PC-9 (cell line): ENCODE measurements at regions not wholly inside any gene's neighbourhood (a gene's known extent, or its start where the extent isn't known, plus 50 kb on each side); places are given as distances from the start of the nearest gene placed in this dataset.

Source experiments
- BruUV-seq: library from RNA; stranded (reverse); fragments of 400-500 nt; replicated peaks from 2 replicates; lab custom pipeline; 2021; lab: Mats Ljungman, UMichigan
- CTCF ChIA-PET: fragments of 300-600 bp; sonication (Branson Sonifier 250); formaldehyde crosslinking; loops from one replicate; lab custom pipeline; 2022; ENCODE audit warnings: antibody characterized with exemption; lab: Charles Lee
- POLR2A ChIA-PET: fragments of 300-600 bp; sonication (Branson Sonifier 250); formaldehyde crosslinking; loops from one replicate; lab custom pipeline; 2022; ENCODE audit warnings: antibody characterized with exemption; ENCODE audit not compliant: unreplicated experiment; lab: Charles Lee
- DNase-seq, 2 experiments: peaks; one replicate each; pipeline versions ENCODE4 v3.0.0 to v3.0.0-alpha.2; 2015 to 2022; ENCODE audit warnings: mixed read lengths in 1 of 2
- H2AFZ ChIP-seq: fragments of 200-600 bp; sonication (generic); 2 replicates; pipeline ENCODE4 v1.8.1; 2017; ENCODE audit warnings: antibody characterized with exemption
- H3F3A ChIP-seq: fragments of 200-600 bp; sonication (generic); 2 replicates; pipeline ENCODE4 v1.8.1; 2017; ENCODE audit warnings: antibody characterized with exemption, mild to moderate bottlenecking, low read depth; ENCODE audit not compliant: insufficient read depth
- H3K27ac ChIP-seq: fragments of 200-600 bp; sonication (generic); 2 replicates; pipeline ENCODE4 v1.6.1; 2016; ENCODE audit warnings: mixed run types
- H3K27me3 ChIP-seq: fragments of 200-600 bp; sonication (generic); 2 replicates; pipeline ENCODE4 v1.6.1; 2016; ENCODE audit warnings: low read depth, mixed run types; ENCODE audit not compliant: insufficient read depth
- H3K36me3 ChIP-seq: fragments of 200-600 bp; sonication (generic); 2 replicates; pipeline ENCODE4 v1.6.1; 2016; ENCODE audit warnings: low read depth, mixed run types
- H3K4me1 ChIP-seq: fragments of 200-600 bp; sonication (generic); replicated peaks from 2 replicates; pipeline ENCODE4 v1.6.1; 2016; ENCODE audit warnings: mixed run types; ENCODE audit not compliant: insufficient read depth
- H3K4me2 ChIP-seq: fragments of 200-600 bp; sonication (generic); 2 replicates; pipeline ENCODE4 v1.6.1; 2017; ENCODE audit warnings: mixed run types
- H3K4me3 ChIP-seq: fragments of 200-600 bp; sonication (generic); 2 replicates; pipeline ENCODE4 v1.6.1; 2016; ENCODE audit warnings: mixed run types
- H3K79me2 ChIP-seq: fragments of 200-600 bp; sonication (generic); 2 replicates; pipeline ENCODE4 v1.6.1; 2017; ENCODE audit warnings: low read depth, mixed run types
- H3K9me2 ChIP-seq: fragments of 200-600 bp; sonication (generic); 2 replicates; pipeline ENCODE4 v1.8.1; 2017; ENCODE audit warnings: mild to moderate bottlenecking; ENCODE audit not compliant: insufficient read depth
- H3K9me3 ChIP-seq: fragments of 200-600 bp; sonication (generic); 2 replicates; pipeline ENCODE4 v1.8.1; 2016; ENCODE audit warnings: low read depth; ENCODE audit not compliant: insufficient read depth
- H4K20me1 ChIP-seq: fragments of 200-600 bp; sonication (generic); 2 replicates; pipeline ENCODE4 v1.8.1; 2017; ENCODE audit not compliant: insufficient read depth
- EZH2 ChIP-seq: fragments of 200-600 bp; sonication (generic); IDR thresholded peaks from 2 replicates; pipeline ENCODE4 v1.8.0; 2017; ENCODE audit warnings: antibody characterized with exemption, low read depth
- intact Hi-C: fragments of 100-400 bp; cut with micrococcal nuclease; formaldehyde crosslinking; loops from one replicate; pipeline ENCODE4 v1.10.0; 2022; ENCODE audit not compliant: unreplicated experiment
- TF ChIP-seq, protein P1 (sequence below): fragments of 200-600 bp; sonication (generic); conservative IDR thresholded peaks from 2 replicates; pipeline ENCODE4 v1.6.1; 2017; ENCODE audit warnings: mixed run types, antibody characterized with exemption, mild to moderate bottlenecking, moderate library complexity

GRCh38 chr17:68784431-68784830, 170.8 kb downstream of the ABCA8 start:
- H3K9me2 ChIP-seq, result no peaks in the 10 kb centered on the region
- H3K9me3 ChIP-seq, result peaks cover 6% of the 10 kb centered on the region; the same call in 1 of the 2 replicates
- no peak overlapping the region for H3K4me3 ChIP-seq
- no peak overlapping the region for H3K4me2 ChIP-seq
- no peak overlapping the region for H3K27ac ChIP-seq
- no peaks in the 10 kb centered on the region for H3F3A ChIP-seq
- no peaks in the 10 kb centered on the region for H3K79me2 ChIP-seq
- intact Hi-C loops, result no loop called here
- no peaks in the 10 kb centered on the region for H4K20me1 ChIP-seq
- no peak overlapping the region for H2AFZ ChIP-seq
- DNase-seq, result no peak
- no peaks in the 10 kb centered on the region for H3K27me3 ChIP-seq
- POLR2A ChIA-PET, result no interaction called here
- H3K4me1 ChIP-seq, result peaks cover 8% of the 10 kb centered on the region
- TF ChIP-seq, protein P1, sequence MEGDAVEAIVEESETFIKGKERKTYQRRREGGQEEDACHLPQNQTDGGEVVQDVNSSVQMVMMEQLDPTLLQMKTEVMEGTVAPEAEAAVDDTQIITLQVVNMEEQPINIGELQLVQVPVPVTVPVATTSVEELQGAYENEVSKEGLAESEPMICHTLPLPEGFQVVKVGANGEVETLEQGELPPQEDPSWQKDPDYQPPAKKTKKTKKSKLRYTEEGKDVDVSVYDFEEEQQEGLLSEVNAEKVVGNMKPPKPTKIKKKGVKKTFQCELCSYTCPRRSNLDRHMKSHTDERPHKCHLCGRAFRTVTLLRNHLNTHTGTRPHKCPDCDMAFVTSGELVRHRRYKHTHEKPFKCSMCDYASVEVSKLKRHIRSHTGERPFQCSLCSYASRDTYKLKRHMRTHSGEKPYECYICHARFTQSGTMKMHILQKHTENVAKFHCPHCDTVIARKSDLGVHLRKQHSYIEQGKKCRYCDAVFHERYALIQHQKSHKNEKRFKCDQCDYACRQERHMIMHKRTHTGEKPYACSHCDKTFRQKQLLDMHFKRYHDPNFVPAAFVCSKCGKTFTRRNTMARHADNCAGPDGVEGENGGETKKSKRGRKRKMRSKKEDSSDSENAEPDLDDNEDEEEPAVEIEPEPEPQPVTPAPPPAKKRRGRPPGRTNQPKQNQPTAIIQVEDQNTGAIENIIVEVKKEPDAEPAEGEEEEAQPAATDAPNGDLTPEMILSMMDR, result no peak
- no peak for TF ChIP-seq EZH2
- no peaks in the 10 kb centered on the region for H3K36me3 ChIP-seq
- BruUV-seq, result no TSS peak
- CTCF ChIA-PET, result no interaction called here

DNA sequence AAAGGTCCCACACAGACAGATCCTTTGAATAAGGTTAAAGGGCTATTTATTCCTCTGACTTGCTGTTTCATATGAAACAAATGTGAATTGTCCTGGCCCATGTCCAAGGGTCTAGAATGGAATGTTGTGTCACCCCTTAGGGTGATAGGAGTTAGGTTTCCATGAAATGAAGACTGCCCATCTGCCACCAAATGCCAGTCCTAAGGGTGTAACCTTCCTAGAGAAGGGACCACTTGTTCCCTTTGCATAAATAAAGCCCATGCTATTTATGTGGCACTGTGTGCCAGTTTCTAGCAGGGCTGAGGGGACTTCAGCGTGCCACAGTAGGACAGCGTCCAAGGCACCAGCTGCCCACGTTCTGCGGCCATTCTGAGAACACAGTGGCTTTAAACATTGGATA, 171.3 kb downstream of the ABCA8 start:
- DNase-seq, result peak in 1 of 2 experiments; percentile 30
- Histone ChIP-seq H3K36me3 (no peaks in the 10 kb centered on the region), H3K4me2 (no peak overlapping the region), H3K4me3 (no peak overlapping the region), H3K79me2 (no peaks in the 10 kb centered on the region), H3K27me3 (no peaks in the 10 kb centered on the region), H4K20me1 (no peaks in the 10 kb centered on the region), H2AFZ (no peak overlapping the region), H3K27ac (no peak overlapping the region), H3K9me2 (no peaks in the 10 kb centered on the region), H3K9me3 (peaks cover 6% of the 10 kb centered on the region; the same call in 1 of the 2 replicates), H3F3A (no peaks in the 10 kb centered on the region), H3K4me1 (peaks cover 8% of the 10 kb centered on the region)
- POLR2A ChIA-PET, result no interaction called here
- CTCF ChIA-PET, result no interaction called here
- no TSS peak for BruUV-seq
- TF ChIP-seq, protein P1, result no peak
- TF ChIP-seq EZH2, result no peak
- intact Hi-C loops, result no loop called here

- no peak overlapping the region for H3K4me3 ChIP-seq
- no peaks in the 10 kb centered on the region for H3K27me3 ChIP-seq
- no peaks in the 10 kb centered on the region for H4K20me1 ChIP-seq
- H3K4me2 ChIP-seq, result no peak overlapping the region
- no peaks in the 10 kb centered on the region for H3K36me3 ChIP-seq
- H3K9me2 ChIP-seq, result no peaks in the 10 kb centered on the region
- BruUV-seq, result no TSS peak
- H3F3A ChIP-seq, result no peaks in the 10 kb centered on the region
- TF ChIP-seq, protein P1, result no peak
- no peak for TF ChIP-seq EZH2
- H3K9me3 ChIP-seq, result peaks cover 6% of the 10 kb centered on the region; the same call in 1 of the 2 replicates
- CTCF ChIA-PET, result no interaction called here
- POLR2A ChIA-PET, result no interaction called here
- H2AFZ ChIP-seq, result no peak overlapping the region
- no peak overlapping the region for H3K27ac ChIP-seq
- intact Hi-C loops, result no loop called here
- DNase-seq, result no peak
- peaks cover 8% of the 10 kb centered on the region for H3K4me1 ChIP-seq
- no peaks in the 10 kb centered on the region for H3K79me2 ChIP-seq
Measured at GRCh38 chr17:68782789-68783188, 172.4 kb downstream of the ABCA8 start.
